Stimulated activated CD4-positive, alpha-beta T cell treated with anti-CD3 and anti-CD28 coated beads, Interleukin-4, amount 100 ng/mL, for 48 hours (primary cell): ENCODE measurements at regions not wholly inside any gene's neighbourhood (a gene's known extent, or its start where the extent isn't known, plus 50 kb on each side); places are given as distances from the start of the nearest gene placed in this dataset.
"Not testable (repeated sequence)": the region's sequence is repeated elsewhere in the genome, so short reads cannot be mapped to it uniquely, and the experiment has no call there.

ENCODE experiments used
- DNase-seq, 2 donors: peaks; one replicate each; pipeline ENCODE4 v3.0.0-alpha.2; 2020; ENCODE audit warnings: low read depth in 2 of 2

GRCh38 chr10:124214610-124215375 lies 121.4 kb upstream of the CHST15 start:
- DNase-seq = no peak

- no peak for DNase-seq
Observed at GRCh38 chr10:124213899-124214510, 120.6 kb upstream of the CHST15 start.

GRCh38 chr10:124213471-124213870 lies 120.1 kb upstream of the CHST15 start:
- no peak for DNase-seq

- DNase-seq = no peak
Observed at GRCh38 chr10:124212702-124213101, 119.3 kb upstream of the CHST15 start.

GRCh38 chr10:124211921-124212320 lies 118.5 kb upstream of the CHST15 start:
- DNase-seq = no peak

- no peak for DNase-seq
Observed at GRCh38 chr10:124210263-124210662, 116.9 kb upstream of the CHST15 start.

- DNase-seq = no peak
Observed at GRCh38 chr10:124207391-124207790, 114.0 kb upstream of the CHST15 start.

GRCh38 chr10:124206616-124207015 lies 113.2 kb upstream of the CHST15 start:
- DNase-seq = no peak

- no peak for DNase-seq
Observed at GRCh38 chr10:124205432-124205831, 112.0 kb upstream of the CHST15 start.

- no peak for DNase-seq
Observed at GRCh38 chr10:124204726-124205125, 111.3 kb upstream of the CHST15 start.

- DNase-seq = no peak
Observed at GRCh38 chr10:124200011-124200410, 106.6 kb upstream of the CHST15 start.

GRCh38 chr10:124198871-124199270 lies 105.5 kb upstream of the CHST15 start:
- DNase-seq = no peak

- DNase-seq = no peak
Observed at GRCh38 chr10:124198125-124198501, 104.7 kb upstream of the CHST15 start.

GRCh38 chr10:124197371-124198124 lies 104.2 kb upstream of the CHST15 start:
- no peak for DNase-seq

GRCh38 chr10:124196659-124197058 lies 103.3 kb upstream of the CHST15 start:
- DNase-seq = no peak

GRCh38 chr10:124194199-124194824 lies 100.9 kb upstream of the CHST15 start:
- no peak for DNase-seq

GRCh38 chr10:124193309-124193696 lies 99.9 kb upstream of the CHST15 start:
- DNase-seq = no peak

GRCh38 chr10:124192664-124193308 lies 99.4 kb upstream of the CHST15 start:
- not testable (repeated sequence) for DNase-seq

- DNase-seq = not testable (repeated sequence)
Observed at GRCh38 chr10:124190476-124190875, 97.1 kb upstream of the CHST15 start.

GRCh38 chr10:124186956-124187355 lies 93.6 kb upstream of the CHST15 start:
- no peak for DNase-seq

- DNase-seq = no peak
Observed at GRCh38 chr10:124185084-124185483, 91.7 kb upstream of the CHST15 start.
